Stimulated activated effector memory CD8-positive, alpha-beta T cell treated with anti-CD3 and anti-CD28 coated beads, Interleukin-12 subunit alpha, Interleukin-12 subunit beta, amount 100 ng/mL, for 72 hours (primary cell): ENCODE measurements at regions not wholly inside any gene's neighbourhood (a gene's known extent, or its start where the extent isn't known, plus 50 kb on each side); places are given as distances from the start of the nearest gene placed in this dataset.

Source experiments
- ATAC-seq: fragments of 150-1000 bp; cut with Tn5 transposase; 2 replicates; pipeline ENCODE4 v1.10.0; 2021
- DNase-seq, 2 donors: peaks; one replicate each; pipeline ENCODE4 v3.0.0; 2021 to 2022; ENCODE audit warnings: low spot score in 2 of 2
- H3K27ac Mint-ChIP-seq: one replicate; pipeline ENCODE4 v1.8.0; 2022; ENCODE audit warnings: mild to moderate bottlenecking, mixed read lengths
- H3K36me3 Mint-ChIP-seq: one replicate; pipeline ENCODE4 v1.8.0; 2022; ENCODE audit warnings: mild to moderate bottlenecking, mixed read lengths
- H3K4me1 Mint-ChIP-seq: one replicate; pipeline ENCODE4 v1.8.0; 2022; ENCODE audit warnings: mixed read lengths
- H3K4me3 Mint-ChIP-seq: one replicate; pipeline ENCODE4 v1.8.0; 2022; ENCODE audit warnings: mild to moderate bottlenecking, mixed read lengths
- H3K9me3 Mint-ChIP-seq: one replicate; pipeline ENCODE4 v1.8.0; 2022; ENCODE audit warnings: mixed read lengths

DNA sequence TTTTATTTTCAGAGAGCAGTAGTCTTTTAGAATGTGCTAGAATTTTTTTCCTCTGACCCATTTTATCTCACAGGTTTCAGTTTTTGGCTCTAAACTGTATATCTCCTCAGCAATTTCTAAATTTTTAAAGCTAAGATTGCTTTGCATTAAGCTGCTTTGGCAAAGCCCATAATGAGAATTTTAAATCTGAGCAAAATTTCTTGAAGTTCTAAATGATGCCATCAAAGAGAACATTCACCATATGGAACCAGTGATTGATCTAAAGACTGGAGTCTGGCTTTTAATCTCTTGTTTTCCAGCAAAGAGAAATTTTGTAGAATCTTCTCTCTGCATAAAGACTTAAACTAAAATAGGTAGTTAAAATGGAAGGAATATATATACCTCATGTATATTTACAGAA lies 313.6 kb downstream of the TBC1D32 start:
- peaks cover 6% of the 10 kb centered on the region for H3K9me3 Mint-ChIP-seq
- no peaks in the 10 kb centered on the region for H3K4me1 Mint-ChIP-seq
- no peak overlapping the region for H3K4me3 Mint-ChIP-seq
- no peaks in the 10 kb centered on the region for H3K36me3 Mint-ChIP-seq
- no peak overlapping the region for H3K27ac Mint-ChIP-seq
- ATAC-seq (no peak), DNase-seq (no peak)

DNA sequence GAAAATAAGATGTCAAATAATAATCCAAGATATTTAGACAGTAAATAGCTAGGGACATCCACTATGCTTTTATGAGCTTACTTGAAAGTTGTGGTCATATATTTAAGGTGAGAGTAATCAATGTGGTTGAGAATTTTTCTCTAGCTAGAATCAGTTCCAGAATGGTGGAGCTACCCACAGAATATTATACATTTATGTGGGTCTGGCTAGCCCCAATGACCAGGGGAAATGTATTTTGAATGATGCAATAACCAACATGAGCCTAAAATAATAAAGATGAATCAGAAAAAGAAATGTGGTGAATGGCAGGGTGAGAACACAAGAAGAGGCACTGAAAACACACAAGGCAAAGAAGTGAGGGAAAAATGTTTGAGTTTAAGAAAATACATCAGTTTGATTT lies 325.7 kb downstream of the TBC1D32 start:
- no peak for ATAC-seq
- Mint-ChIP-seq H3K9me3 (peaks cover 3% of the 10 kb centered on the region), H3K4me3 (no peak overlapping the region), H3K4me1 (no peaks in the 10 kb centered on the region), H3K27ac (no peak overlapping the region), H3K36me3 (no peaks in the 10 kb centered on the region)
- DNase-seq: no peak

- peaks cover 3% of the 10 kb centered on the region for H3K9me3 Mint-ChIP-seq
- H3K36me3 Mint-ChIP-seq: no peaks in the 10 kb centered on the region
- no peaks in the 10 kb centered on the region for H3K4me1 Mint-ChIP-seq
- DNase-seq (no peak), ATAC-seq (no peak)
- no peak overlapping the region for H3K4me3 Mint-ChIP-seq
- no peak overlapping the region for H3K27ac Mint-ChIP-seq
These were observed 328.3 kb downstream of the TBC1D32 start for GRCh38 chr6:121006024-121006423.

- Mint-ChIP-seq H3K4me3 (no peak overlapping the region), H3K27ac (no peak overlapping the region), H3K4me1 (no peaks in the 10 kb centered on the region), H3K36me3 (no peaks in the 10 kb centered on the region), H3K9me3 (no peaks in the 10 kb centered on the region)
- ATAC-seq (no peak), DNase-seq (no peak)
These were observed 333.9 kb downstream of the TBC1D32 start for GRCh38 chr6:121000381-121000780.

DNA sequence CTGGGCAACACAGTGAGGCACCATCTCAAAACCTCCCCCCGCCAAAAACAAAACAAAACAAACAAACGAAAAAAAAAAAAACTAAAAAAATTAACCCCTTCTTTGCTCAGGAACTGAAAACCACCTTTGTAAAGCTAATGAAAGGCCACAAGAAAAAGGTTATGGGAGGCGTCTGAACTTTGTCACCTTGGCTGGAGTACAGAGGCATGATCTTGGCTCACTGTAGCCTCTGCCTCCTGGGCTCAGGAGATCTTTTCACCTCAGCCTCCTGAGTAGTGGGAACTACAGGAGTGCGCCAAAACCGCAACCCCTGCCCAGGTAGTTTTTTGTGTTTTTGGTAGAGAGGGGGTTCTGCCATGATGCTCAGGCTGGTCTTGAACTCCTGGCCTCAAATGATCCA lies 337.9 kb downstream of the TBC1D32 start:
- no peak overlapping the region for H3K4me3 Mint-ChIP-seq
- no peak for DNase-seq
- no peak for ATAC-seq
- no peaks in the 10 kb centered on the region for H3K9me3 Mint-ChIP-seq
- H3K27ac Mint-ChIP-seq: no peak overlapping the region
- H3K4me1 Mint-ChIP-seq: no peaks in the 10 kb centered on the region
- no peaks in the 10 kb centered on the region for H3K36me3 Mint-ChIP-seq

- Mint-ChIP-seq H3K27ac (no peak overlapping the region), H3K36me3 (no peaks in the 10 kb centered on the region), H3K4me3 (no peak overlapping the region), H3K9me3 (no peaks in the 10 kb centered on the region), H3K4me1 (no peaks in the 10 kb centered on the region)
- ATAC-seq (no peak), DNase-seq (no peak)
These were observed 339.7 kb downstream of the TBC1D32 start for GRCh38 chr6:120994573-120994967.

DNA sequence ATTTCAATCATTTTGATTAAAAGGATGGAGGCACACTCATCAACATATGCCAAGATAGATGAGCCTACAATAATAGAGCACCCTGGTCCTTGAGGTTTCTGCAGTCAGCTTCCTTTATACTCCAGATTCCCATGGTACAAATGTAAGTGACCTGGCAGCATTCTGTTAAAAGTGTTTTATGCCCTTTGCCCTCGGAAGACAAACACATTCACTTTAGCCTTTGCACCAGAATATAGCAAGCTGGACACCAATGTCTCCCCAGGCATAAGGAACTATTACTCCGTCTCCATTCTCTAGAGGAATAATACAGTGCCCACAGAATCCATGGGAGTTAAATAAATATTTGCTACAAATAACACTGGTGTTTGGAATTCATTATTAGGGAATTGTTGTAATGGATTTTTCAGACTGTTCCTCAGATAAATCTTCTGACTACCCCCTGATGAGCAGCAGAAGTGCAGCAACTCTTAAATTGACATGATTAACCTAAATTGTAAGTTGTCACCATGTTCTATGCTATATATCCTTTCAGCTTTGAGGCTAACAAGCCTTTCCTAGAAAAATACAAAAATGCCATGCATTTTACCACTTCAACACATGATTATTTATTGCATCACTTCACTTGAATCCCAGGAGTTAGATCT lies 340.2 kb downstream of the TBC1D32 start:
- no peaks in the 10 kb centered on the region for H3K4me1 Mint-ChIP-seq
- H3K4me3 Mint-ChIP-seq: no peak overlapping the region
- ATAC-seq (no peak), DNase-seq (no peak)
- peaks cover 2% of the 10 kb centered on the region for H3K9me3 Mint-ChIP-seq
- H3K36me3 Mint-ChIP-seq: no peaks in the 10 kb centered on the region
- H3K27ac Mint-ChIP-seq: no peak overlapping the region

GRCh38 chr6:120992257-120992656 lies 342.0 kb downstream of the TBC1D32 start:
- H3K27ac Mint-ChIP-seq: no peak overlapping the region
- ATAC-seq (no peak), DNase-seq (no peak)
- H3K4me3 Mint-ChIP-seq: no peak overlapping the region
- H3K4me1 Mint-ChIP-seq: no peaks in the 10 kb centered on the region
- H3K36me3 Mint-ChIP-seq: no peaks in the 10 kb centered on the region
- H3K9me3 Mint-ChIP-seq: peaks cover 2% of the 10 kb centered on the region

DNA sequence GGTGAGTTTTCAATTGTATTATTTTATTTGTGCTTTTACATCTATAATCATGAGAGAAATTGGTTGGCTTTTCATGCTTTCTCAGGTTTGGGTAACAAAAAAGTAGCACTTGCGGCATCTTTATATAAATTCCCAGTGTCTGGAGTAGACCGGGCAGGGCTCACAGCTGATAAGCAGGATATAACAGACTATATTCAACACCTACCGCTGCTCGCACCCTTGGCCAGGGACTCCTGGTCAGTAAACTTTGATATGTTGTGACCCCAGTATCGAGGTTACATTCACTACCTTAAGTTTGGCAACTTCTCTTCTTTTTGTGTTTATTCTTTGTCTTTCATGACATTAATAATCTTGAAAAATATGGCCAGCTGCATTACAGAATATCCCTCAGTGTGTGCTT lies 343.4 kb downstream of the TBC1D32 start:
- peaks cover 2% of the 10 kb centered on the region for H3K9me3 Mint-ChIP-seq
- H3K36me3 Mint-ChIP-seq: no peaks in the 10 kb centered on the region
- no peak for DNase-seq
- ATAC-seq: no peak
- H3K4me3 Mint-ChIP-seq: no peak overlapping the region
- no peak overlapping the region for H3K27ac Mint-ChIP-seq
- H3K4me1 Mint-ChIP-seq: no peaks in the 10 kb centered on the region

- no peaks in the 10 kb centered on the region for H3K36me3 Mint-ChIP-seq
- no peaks in the 10 kb centered on the region for H3K9me3 Mint-ChIP-seq
- H3K4me1 Mint-ChIP-seq: no peaks in the 10 kb centered on the region
- no peak overlapping the region for H3K27ac Mint-ChIP-seq
- no peak overlapping the region for H3K4me3 Mint-ChIP-seq
- no peak for DNase-seq
- no peak for ATAC-seq
These were observed 352.4 kb downstream of the TBC1D32 start for GRCh38 chr6:120981835-120982234.

DNA sequence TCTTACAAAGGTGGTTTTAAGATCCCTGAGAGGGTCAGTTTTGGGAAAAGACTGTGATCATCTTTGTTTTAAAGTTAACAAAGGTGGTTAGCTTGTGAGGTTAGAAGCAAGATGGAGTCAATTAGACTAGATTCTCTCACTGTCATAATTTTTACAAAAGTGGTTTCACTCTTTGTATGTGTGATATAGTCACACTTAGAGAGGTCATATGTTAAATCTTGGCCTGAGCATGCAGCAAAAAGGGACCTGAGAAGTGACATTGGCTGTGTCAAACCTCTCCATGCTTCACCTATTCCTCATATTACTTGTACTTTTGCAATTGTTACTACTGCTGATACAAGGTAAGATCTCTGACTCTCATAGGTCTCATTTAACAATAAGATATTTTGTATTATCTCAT lies 368.0 kb downstream of the TBC1D32 start:
- Mint-ChIP-seq H3K4me3 (no peak overlapping the region), H3K4me1 (no peaks in the 10 kb centered on the region), H3K27ac (no peak overlapping the region), H3K9me3 (peaks cover 3% of the 10 kb centered on the region), H3K36me3 (no peaks in the 10 kb centered on the region)
- no peak for DNase-seq
- no peak for ATAC-seq

DNA sequence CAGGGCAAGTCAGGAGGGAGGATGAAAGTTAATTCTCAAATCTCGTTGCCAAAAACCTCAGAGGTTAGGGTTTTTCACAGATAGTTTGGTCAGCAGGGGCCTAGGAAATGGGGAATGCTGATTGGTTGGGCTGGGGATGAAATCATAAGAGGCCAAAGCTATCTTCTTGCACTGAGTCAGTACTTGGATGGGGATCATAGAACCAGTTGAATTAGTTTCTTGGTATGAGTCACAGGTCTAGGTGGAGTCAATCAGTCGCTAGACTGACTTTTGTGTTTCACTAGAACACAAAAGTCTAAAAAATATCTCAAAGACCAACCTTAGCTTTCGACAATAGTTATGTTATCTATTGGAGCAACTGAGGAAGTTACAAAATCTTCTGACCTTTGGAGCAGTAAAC lies 368.5 kb downstream of the TBC1D32 start:
- ATAC-seq: no peak
- H3K4me3 Mint-ChIP-seq: no peak overlapping the region
- no peaks in the 10 kb centered on the region for H3K4me1 Mint-ChIP-seq
- peaks cover 3% of the 10 kb centered on the region for H3K9me3 Mint-ChIP-seq
- H3K36me3 Mint-ChIP-seq: no peaks in the 10 kb centered on the region
- no peak overlapping the region for H3K27ac Mint-ChIP-seq
- no peak for DNase-seq

- ATAC-seq: no peak
- DNase-seq: no peak
- H3K4me3 Mint-ChIP-seq: no peak overlapping the region
- H3K4me1 Mint-ChIP-seq: no peaks in the 10 kb centered on the region
- H3K36me3 Mint-ChIP-seq: no peaks in the 10 kb centered on the region
- H3K27ac Mint-ChIP-seq: no peak overlapping the region
- no peaks in the 10 kb centered on the region for H3K9me3 Mint-ChIP-seq
These were observed 373.5 kb downstream of the TBC1D32 start for GRCh38 chr6:120960761-120961160.

DNA sequence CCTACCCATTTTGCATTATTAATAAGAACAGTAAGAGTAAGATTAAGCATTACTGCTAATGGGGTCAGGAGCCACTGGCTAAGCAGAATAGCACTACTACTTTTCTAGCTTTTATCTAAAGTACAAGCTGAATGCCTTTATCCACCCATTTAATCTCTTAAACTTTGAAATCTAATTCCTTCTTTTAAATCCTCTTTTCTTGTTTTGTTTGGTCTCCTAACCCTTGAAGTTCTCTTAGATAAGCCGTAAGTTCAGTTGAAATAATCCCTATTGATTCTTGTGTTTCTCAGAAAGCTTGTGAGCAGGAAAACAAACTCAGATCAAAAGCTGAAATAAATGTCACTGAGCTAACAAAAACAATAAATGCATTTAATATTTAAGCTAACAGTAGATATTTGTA lies 380.2 kb downstream of the TBC1D32 start:
- no peak overlapping the region for H3K27ac Mint-ChIP-seq
- no peaks in the 10 kb centered on the region for H3K4me1 Mint-ChIP-seq
- ATAC-seq: no peak
- no peak for DNase-seq
- H3K4me3 Mint-ChIP-seq: no peak overlapping the region
- no peaks in the 10 kb centered on the region for H3K36me3 Mint-ChIP-seq
- H3K9me3 Mint-ChIP-seq: no peaks in the 10 kb centered on the region

GRCh38 chr6:120951258-120951657 lies 383.0 kb downstream of the TBC1D32 start:
- DNase-seq (no peak), ATAC-seq (no peak)
- Mint-ChIP-seq H3K36me3 (no peaks in the 10 kb centered on the region), H3K4me1 (no peaks in the 10 kb centered on the region), H3K4me3 (no peak overlapping the region), H3K9me3 (no peaks in the 10 kb centered on the region), H3K27ac (no peak overlapping the region)

DNA sequence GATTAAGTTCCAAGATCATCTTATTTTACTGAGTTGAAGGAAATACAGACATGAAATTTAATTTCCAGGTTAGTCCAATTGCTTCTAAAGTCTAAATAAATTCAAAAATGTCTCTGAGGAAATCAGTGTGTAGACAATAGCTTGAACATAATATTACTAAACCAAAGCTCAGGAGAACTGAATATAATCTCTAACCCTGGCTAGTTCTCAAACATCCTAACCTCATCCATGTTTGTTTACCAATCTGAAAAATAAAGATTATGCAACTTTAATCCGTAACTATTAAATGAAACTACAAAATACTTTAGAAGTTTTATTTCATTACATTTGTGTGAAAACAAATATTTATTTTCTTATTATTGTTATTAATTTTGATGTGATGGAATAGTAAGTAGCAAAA lies 387.2 kb downstream of the TBC1D32 start:
- no peak overlapping the region for H3K27ac Mint-ChIP-seq
- H3K36me3 Mint-ChIP-seq: no peaks in the 10 kb centered on the region
- no peaks in the 10 kb centered on the region for H3K4me1 Mint-ChIP-seq
- ATAC-seq (no peak), DNase-seq (no peak)
- no peaks in the 10 kb centered on the region for H3K9me3 Mint-ChIP-seq
- no peak overlapping the region for H3K4me3 Mint-ChIP-seq
